HG02852 (cell line): ENCODE measurements at regions not wholly inside any gene's neighbourhood (a gene's known extent, or its start where the extent isn't known, plus 50 kb on each side); places are given as distances from the start of the nearest gene placed in this dataset.
"Not testable (repeated sequence)": the region's sequence is repeated elsewhere in the genome, so short reads cannot be mapped to it uniquely, and the experiment has no call there.

Experiments used
- ATAC-seq: cut with Tn5 transposase; IDR thresholded peaks from one replicate; pipeline ENCODE4 v1.9.1; 2021; ENCODE audit warnings: mild to moderate bottlenecking, moderate library complexity; ENCODE audit not compliant: unreplicated experiment

DNA sequence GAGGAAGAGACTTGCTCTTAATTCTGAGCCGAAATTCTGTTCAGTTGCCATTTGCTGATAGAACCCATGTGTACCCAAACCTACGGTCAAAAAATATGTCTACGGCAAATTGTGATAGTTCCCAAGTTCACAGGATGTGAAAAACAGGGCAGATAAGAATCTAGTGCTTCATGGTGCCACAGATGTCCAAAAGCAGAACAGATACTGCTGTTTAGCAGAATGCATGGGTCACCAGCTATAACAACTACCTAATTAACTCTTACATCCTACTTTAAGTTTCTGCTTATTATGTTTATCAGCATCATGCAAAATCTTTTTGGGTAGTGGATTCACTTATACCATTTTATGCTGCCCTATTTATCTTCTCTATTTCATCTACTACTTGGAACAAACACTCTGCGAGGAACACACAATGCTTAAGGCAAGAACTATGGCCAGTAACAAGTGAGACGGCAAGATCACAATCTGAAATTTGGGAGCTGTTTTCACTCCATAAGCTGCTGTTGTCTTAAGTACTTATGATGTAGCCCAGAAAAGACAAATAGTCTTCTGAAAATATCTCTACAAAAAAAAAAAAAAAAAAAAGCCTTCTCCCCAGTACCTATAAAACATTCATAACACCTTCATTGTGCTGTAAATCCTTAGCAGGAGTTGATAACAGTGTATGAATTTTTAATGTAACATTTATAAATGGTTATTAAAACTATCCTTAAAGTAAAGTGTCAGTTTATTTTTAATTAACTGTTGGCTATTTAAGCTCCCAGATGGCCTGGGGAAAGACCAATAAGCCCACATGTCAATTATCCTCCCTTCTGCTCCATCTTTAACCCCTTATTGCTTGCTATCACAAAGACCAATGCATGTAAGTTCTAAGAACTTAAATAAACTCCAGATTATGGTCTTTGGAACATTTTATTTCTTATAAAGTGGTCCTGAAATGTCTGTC is 232.3 kb downstream of the TLR4 start:
- peak; percentile 100 for ATAC-seq

DNA sequence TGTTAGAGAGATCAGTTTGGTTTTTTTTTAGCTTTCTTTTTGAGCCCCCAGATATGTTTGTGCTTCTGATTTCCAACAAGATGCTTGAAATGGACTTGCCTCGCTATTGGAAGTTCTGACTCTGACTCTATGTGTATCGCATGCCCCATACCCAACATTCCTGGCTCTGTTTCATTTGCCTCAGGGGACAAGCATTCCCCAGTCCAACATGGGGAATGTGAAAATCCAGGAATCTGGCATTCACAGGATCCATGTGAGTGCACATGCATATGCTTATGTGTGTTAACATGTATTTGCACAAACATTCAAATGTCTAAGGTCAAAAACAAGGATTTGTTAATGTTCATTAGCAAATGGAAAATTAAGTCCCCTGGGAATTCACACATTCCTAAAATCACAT is 233.9 kb downstream of the TLR4 start:
- no peak for ATAC-seq

DNA sequence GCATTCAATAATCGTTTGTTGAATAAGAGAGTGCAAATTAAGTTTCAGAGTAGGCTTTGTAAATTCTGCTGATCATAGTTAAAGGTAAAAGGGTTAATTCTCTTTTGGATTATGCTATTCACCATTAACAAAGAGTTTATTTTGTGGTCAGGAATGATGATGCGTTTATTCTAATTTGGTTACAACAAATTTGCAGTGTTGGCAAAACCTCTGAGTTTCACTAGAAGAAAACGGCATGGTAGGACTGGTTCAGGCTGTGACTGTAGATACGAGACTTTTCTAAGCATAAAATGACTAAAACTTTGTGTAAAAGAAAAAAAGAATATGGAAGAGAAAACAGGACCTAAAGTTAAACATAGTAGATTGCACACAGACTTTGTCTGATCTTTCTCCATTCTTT is 234.7 kb downstream of the TLR4 start:
- ATAC-seq: no peak

DNA sequence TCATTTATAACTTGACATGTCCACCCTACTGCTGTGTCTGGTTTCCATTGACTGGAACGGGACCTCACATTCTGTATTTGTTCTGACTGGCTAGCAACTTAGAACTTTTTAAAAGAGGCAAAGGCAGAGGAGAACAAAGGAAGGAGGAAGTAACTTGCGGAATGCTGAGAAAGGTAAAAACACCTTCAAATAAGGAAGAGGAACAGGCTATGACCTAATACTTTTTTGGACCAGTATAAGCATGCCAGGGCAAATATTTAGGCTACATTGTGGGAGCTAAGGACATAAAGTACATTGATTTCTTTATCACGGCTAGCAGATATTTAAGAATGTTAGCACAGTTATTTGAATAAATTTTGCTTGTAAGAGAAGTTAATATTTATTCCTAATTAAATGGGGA is 240.5 kb downstream of the TLR4 start:
- not testable (repeated sequence) for ATAC-seq

DNA sequence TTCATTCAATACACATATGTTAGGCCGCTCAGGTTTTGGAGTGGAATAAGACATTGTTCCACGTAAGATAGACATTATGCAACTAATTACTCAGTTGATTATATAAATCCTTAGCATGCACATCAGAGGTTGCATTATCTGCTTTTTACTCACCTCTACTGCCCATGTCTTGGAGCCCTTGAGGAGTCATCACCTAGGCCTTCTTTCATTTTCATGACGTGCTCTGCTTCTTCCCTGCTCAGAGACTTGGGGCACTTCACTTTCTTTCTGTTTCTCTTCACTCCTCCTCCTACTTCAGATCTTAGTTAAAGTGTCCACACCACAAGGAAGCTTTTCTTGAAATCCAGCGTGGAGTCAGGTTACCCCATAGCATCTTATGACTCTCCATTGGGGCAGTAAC is 241.1 kb downstream of the TLR4 start:
- ATAC-seq: no peak

DNA sequence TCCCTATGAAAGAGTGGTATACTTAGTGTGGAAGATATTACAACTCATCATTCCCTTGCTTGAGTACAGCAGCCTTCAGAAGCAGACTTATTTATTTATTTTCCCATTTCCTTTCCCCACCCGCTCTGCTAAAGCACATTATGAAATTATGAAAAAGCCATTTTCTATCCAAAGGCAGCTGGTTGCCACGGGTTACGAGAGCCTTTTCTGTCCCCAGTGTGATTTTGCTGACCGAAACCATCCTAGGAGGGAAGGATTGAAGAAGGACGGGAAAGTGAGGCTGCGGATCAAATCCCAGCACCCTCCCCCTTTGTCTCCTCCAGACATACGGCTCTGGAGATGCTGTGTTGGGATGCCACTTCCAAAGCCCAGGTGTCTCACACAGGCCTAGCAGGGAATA is 246.9 kb downstream of the TLR4 start:
- ATAC-seq: no peak

DNA sequence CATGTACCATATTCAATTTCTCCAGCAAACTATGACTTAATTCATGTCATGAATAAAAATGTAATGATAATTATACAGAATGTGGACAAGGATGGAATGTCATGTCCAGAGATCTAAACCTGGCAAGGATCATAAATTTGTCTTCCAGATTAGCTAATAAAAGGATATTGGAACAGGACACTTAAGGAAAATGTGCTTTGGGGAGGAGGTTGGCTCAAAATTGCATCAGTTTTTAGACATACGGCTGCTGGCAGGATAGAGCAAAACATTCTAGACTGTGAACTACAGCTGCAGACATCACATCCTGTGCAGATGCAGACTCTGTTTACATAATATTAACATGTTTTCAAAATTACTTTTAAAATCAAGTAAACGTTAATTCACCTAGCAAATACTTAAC is 248.4 kb downstream of the TLR4 start:
- ATAC-seq: no peak

DNA sequence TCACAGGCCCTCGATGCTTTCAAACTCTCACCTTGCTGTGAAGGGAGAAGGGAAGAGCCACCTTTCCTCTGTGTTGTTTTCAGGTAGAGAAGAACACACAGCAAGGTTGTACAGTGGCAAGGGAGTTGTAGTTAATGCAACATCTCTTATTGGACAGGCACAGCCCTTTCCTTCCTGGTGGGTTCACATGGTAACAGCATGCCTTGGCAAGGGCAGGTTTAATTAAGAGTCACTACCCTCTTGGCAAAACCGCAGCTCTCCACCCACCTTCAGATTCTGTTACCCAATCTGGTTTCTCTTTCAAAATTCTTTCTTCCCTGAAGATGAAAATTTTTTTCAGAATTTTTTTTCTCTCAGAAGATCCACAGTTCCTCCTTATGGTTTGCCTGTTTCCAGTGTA is 253.1 kb downstream of the TLR4 start:
- ATAC-seq: no peak

DNA sequence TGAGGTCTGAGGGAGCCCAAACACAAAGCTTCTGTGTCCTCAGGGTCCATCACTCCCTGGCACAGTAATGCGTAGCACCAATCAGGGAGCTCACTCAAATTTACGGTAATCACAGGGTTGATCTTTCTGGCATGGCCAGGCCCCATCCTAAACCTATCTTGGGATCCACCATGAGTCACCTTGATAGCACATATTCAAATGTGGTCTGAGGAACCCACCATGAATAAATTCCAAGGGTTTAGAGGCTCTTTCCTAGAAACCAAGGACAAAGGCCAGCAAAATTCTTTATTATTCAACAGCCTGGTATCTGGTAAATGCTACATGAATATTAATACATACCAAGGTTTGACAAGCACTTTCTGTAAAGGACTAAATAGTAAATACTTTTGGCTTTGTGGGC is 254.5 kb downstream of the TLR4 start:
- no peak for ATAC-seq

DNA sequence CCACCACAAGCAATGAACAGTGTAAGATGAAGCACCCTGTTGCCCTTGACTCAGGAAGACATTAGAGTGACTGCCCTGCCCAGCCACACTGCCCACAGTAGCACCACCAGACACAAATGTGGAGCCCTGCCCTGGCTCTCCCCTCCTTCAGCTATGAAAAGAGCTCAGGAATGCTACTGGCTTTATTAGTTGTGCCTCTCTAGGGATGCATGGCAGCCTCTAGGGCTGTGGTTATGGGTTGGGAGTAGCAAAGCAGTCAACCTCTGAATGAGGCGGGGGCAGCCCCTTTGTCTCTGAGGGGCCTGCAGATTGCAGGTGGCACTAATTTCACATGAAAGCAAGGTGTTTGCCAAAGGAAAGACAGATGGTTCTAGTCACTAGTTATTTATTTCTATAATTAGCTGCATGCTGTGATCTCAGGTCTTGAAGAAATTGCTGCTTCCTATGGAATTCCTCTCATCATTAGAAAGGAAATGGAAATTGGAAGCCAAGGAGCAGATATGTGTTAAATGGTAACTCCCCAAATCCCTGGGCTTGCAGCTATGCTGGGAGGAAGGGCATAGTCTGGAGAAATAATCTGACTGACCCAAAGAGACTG is 259.4 kb downstream of the TLR4 start:
- no peak for ATAC-seq

DNA sequence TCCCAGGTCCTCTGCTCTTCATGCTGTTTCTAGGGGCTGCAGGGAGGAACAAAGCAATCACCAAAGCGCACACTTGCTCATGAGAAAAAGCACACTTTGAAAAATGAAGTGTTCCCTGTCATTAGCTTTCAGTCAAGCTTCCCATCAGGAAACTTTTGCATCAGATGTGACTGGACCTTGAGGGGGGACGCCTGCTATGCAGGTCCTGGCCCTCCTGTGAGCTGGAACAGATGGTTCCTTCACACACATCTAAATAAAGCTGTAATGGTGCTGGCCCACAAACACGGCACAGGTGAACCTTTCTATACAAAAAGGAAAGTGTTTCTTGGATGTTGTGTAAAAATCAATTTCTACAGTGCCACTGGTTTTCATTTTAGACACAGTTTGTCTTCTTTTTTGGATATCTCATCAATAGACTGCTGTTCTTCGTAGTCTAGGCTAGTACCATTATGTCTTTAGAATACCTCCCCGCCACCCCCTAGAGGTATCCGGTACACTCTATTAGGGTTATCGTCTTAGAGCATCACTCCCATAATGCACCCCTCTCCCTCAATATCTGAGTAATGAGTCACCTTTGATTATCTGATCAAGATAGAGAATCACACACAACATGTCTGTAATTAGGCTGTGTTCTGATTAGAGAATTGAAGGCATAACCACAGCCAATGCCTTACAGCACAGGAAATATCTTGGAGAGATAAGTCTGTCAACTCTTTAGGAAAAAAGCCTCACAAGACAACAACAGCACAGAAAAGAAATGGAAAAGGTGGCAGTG is 266.3 kb downstream of the TLR4 start:
- no peak for ATAC-seq

DNA sequence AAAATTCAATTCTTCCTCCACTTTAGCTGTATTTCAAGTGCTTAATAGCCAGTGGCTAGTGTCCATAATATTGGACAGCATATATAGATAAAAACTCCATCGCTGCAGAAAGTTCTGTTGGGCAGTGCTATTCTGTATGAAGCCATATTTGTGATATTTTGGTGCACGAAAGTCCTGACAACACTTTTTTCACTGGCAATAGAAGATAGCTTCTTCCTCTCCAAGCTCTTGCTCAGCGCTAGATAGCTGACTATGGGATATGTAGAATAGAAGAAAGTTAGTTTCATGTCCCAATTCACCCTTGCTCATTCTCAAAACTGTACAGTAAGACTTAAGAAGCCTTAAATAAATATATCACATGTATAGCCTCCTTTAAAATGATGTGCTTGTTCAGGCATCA is 269.9 kb downstream of the TLR4 start:
- ATAC-seq: no peak

DNA sequence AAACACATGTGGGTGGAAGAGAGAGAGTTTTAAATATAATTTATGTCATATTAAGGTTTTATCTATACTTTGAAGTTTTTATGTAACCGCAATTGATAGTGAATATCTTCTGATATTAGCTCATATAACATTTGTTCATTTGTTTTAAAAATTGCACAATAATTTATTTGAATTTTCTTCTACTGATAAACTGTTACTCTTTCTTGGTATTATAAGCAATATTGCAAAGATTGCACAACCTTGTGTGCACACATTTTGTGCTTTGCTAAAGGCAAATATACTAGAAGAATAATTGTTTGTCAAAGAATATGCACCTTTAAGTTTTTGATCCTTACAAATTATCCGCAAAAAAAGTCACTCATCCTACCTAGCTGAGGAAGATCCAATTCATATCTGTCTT is 275.7 kb downstream of the TLR4 start:
- no peak for ATAC-seq

DNA sequence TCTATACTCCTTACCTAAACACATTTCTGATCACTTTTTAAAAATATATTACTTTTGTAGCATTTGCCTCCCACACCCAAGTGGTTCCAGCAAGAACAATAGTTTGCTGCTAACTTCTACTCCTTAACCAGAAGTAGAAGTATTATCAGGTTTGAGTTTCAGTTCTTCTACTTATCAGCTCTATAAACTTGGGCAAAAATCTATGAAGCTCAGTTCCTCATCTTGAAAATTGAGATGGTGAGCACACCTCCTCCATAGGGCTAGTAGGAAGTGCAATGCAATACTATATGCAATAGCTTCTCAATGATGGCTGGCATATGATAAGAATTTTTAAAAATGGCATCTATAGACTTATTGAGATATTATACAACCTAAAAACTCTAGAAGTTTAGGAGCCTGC is 283.7 kb downstream of the TLR4 start:
- no peak for ATAC-seq

DNA sequence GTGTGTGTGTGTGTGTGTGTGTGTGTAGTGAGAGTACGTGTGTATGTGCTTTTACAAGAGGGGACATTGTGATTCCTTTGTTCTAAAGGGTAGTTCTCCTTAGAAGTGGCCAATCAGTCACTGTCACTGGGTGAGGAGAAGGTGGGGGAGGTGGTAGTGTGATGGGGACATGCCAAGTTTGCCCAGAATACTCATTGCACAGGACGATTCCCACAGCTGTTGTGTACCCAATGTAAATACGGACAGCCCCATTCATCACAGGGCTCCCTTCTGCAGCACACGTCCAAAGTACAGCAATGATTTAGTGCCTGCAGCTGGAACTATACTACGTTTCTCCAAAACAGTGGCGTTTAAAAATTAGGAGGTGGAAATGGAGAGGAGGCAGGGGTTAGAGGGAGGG is 287.8 kb downstream of the TLR4 start:
- no peak for ATAC-seq

DNA sequence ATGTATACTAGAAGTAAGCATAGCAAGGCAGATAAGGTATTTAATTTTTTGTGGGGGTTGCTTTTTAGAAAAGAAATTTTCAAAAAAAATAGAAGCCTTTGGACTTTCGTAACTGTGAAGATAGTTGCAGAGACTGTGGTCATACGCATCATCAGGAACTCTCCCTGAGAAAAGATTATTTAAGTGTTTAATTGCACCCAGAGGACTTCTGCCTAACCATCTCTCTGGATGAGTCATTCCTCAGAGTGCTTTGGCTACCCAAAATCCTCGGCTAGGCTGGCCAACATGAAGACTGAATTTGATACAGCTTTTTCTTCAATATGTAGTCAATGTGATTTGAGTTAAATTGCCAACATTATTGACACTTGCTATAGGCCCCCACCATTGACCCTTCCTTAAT is 296.4 kb downstream of the TLR4 start:
- no peak for ATAC-seq

DNA sequence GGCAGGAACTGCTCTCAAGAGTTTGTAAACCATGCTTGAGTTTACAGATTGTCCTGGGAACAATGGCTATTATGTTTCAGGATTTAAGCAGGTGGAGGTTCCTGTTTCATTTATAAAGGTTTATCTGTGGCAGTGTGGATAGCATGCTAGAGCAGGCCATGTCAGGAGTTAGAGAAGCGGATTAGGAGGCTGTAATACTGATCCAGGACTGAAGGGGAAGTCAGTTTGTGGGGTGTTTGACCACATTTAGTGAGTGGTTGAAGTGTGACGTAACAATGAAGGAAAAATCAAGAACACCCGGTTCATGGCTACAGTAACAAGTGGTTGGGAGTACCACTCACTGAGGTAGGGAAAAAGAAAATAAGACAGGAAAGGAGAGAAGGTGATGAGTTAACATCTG is 299.0 kb downstream of the TLR4 start:
- no peak for ATAC-seq

DNA sequence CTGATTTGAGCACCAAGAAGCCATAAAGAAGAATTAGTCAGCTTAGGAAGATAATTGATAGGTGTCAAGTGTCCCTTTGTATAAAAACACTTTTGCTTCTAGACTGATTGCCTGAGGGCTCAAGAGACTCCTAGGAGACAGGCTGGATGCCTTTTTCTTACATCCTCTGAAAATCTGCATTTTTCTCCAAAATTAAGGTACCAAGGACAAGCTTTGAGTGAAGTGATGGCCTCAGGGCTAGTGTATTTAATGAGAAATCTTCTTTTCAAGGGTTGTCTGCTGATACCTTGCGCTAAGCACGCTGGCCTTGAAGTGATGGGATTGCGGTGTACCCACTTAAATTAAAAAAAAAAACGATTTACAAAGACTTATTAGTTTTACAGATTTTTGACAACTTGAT is 304.0 kb downstream of the TLR4 start:
- no peak for ATAC-seq

DNA sequence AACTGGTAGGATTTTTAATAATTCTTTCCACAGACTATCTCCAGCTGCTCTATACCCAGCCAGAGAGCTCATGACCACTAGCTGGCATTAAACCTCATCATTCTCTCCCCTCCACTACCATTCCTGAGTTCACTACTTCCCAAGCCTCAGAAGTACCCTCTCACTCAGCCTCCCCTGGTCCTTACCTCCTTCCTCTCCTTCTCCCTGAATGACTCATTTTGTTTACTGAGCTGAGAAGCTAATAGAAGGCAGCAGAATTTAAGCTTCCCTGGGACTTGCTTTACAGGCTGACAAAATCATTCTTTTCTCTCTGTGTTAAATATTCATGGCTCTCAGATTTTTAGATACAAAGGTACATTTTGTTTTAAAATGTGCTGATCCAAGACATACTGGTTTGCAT is 305.4 kb downstream of the TLR4 start:
- no peak for ATAC-seq

DNA sequence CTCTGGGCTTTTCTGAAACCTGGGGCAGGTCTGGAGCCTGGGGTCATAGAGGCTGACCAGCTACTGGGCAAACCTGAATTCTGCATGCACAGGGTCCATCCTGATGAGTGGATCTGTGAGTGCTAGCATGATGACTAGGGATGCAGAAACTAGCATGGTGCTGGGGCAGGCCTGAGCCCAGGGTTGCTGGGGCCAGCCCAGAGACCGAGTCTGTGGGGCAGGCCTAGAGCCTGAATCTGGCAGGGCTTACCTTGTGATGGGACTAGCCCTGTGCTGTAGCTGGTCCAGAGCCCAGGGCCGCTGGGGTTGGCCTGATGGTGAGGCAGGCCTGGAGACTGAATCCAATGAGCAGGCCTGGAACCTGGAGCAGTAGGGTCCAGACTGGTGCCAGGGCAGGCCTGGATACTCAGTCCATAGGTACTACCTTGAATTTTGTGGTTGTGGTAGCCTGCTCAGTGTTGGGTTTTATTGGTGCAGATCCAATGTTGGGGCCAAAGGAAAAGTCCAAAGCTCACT is 313.5 kb downstream of the TLR4 start:
- no peak for ATAC-seq

DNA sequence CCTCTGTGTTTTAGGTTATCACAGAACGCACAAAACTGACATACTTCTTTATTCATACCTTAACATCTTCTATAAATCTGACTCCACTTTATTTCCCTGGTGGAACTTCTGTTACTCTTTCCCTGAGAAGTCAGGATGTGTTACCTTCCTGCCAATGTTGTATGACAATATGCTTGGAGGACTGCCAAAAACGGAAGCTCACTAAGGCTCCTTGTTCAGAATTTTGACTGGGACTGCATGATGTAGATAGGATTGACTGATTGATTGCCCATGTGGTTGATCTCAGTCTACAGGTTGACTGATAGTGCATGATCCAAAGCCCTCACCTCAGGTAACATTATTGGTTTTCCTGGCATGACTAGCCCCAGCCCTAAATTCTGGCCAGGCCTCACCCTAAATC is 319.4 kb downstream of the TLR4 start:
- ATAC-seq: no peak

DNA sequence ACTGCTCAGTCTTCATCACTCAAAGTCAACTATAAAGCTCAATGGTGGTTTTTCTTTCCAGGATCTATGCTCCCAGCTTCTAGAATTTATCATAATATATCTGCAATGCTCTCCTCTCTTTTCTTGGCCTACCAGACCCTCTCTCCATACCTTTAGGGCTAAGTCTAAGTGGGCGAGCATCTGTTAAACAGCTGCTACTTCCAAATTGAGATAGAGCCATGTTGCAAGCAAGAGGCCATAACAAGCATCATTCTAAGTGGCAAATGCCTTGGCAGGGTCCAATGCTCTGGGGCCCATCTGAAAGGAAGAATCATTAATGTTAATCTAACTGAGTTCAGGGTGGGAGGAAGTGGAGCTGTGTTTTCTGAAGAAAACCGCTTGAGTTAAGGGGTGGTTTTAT is 324.0 kb downstream of the TLR4 start:
- no peak for ATAC-seq
